ENCODE measurements at regions not wholly inside any gene's neighbourhood (a gene's known extent, or its start where the extent isn't known, plus 50 kb on each side); places are given as distances from the start of the nearest gene placed in this dataset.
"Not testable (repeated sequence)": the region's sequence is repeated elsewhere in the genome, so short reads cannot be mapped to it uniquely, and the experiment has no call there.

GRCh38 chr2:234863043-234863934 lies 88.5 kb upstream of the SH3BP4 start:
- no peak for DNase-seq (ENCODE audit: low read depth)
- no peak overlapping the region for H3K4me3 ChIP-seq (ENCODE audit: low read depth, low read length)

DNA sequence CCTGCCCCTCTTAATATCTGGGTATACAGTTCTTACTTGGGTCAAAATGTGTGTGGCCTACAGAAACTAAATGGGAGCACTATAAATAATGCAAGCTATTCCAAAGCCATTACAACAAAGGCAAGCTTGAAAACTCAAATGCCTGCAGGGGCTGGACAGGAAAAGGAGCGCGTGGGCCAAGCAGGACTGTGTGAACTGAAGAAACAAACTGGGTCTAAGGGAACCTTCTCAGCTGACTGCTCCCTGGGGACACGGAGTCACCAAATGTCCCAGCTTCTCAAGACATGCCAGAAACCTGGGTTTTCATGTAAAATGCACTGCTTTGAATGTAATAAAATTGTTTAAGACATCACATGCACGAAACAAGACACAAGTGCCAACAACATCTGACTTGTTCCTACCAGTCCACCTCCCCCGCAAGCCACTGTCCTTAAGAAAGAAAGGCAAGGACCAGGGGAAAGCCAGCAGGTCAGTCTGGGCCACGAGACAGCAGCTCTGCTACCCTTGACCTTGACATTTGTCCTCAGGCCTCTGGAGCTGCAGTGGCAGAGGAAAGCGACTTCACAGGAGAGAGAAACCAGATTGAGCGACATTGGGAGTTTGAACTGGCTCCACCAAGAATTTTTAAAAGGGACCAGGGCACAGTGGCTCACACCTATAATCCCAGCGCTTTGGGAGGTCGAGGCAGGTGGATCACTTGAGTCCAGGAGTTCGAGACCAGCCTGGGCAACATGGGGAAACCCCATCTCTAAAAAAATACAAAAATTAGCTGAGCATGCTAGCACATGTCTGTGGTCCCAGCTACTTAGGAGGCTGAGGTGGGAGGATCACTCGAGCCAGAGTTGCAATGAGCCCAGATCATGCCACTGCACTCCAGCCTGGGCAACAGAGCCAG lies 89.7 kb upstream of the SH3BP4 start:
- no peak overlapping the region for H3K4me3 ChIP-seq (ENCODE audit: low read depth, low read length)
- DNase-seq (ENCODE audit: low read depth) = no peak

GRCh38 chr2:234859330-234859872 lies 92.4 kb upstream of the SH3BP4 start:
- DNase-seq (ENCODE audit: low read depth); H3K4me3 ChIP-seq (ENCODE audit: low read depth, low read length): not testable (repeated sequence)

DNA sequence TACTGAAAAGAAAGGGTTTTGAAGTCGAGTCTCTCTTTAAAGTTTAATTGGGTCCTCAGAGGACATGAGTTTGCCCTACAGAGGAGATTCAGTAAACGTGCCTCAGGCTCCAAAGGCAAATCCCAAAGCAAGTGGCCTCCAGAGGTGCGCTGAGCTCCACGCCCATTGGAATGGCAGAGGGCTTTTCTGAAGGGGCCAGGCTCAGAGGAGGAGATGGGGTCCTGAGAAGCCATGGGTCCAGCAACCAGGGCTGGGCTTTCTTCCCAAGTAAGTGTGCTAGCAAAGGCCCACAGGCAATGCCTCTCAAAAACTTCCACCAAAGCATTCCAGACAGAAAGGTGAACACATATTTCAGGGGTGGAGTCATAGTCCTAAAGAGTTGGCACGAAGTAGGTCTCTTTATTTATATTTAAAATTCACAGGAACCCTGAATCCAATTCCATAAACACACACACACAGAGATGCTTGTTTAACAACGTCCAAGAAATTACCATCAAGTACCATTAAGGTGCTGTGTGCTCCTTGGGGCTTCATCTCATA lies 93.0 kb upstream of the SH3BP4 start:
- no peak overlapping the region for H3K4me3 ChIP-seq (ENCODE audit: low read depth, low read length)
- no peak for DNase-seq (ENCODE audit: low read depth)

DNA sequence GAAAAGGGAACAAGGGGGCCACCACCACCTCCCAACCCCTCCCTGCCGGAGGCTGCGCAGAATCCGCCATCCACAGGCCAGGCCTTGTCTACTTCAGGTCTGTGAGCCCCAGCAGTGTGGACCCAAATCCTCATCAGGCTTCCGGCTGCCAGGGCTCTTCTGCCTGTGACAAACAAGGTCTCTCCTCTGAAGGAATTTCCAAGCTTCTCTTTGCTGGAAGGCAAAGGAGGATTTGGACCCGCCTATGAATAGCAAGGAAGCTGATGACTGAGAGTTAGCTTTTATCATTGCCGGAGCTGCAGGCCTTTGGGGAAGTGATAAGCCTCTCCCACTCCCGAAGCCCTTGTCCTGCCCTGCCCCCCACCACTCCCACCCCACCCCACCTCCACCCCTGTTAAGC lies 93.7 kb upstream of the SH3BP4 start:
- DNase-seq (ENCODE audit: low read depth) = no peak

GRCh38 chr2:234853729-234854128 lies 98.1 kb upstream of the SH3BP4 start:
- no peak overlapping the region for H3K4me3 ChIP-seq (ENCODE audit: low read depth, low read length)
- peak; percentile 17 for DNase-seq (ENCODE audit: low read depth)

More for the DNA sequence above, 93.7 kb upstream of the SH3BP4 start:
- H3K4me3 ChIP-seq (ENCODE audit: low read depth, low read length) = no peak overlapping the region

DNA sequence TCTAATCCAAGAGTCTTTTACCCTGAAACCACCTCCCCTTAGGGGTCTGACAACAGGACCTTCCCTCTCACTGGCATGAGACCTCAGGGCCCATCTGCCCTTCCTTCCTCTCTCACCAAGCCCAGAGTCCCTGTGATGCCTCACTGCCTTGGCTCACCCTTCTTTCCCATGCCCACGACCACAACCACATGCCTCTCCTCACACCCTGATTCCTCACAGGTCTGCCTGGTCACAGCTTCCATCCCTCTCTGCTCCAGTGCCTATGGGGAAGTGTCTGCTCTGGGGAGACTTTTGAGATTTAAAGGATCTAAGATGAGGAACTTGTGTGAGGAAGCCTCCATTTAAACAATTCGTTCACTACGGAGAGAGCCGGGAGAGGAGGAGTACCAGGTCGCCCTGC lies 98.9 kb upstream of the SH3BP4 start:
- DNase-seq (ENCODE audit: low read depth) = no peak

GRCh38 chr2:234852035-234852434 lies 99.8 kb upstream of the SH3BP4 start:
- no peak for DNase-seq (ENCODE audit: low read depth)
- H3K4me3 ChIP-seq (ENCODE audit: low read depth, low read length) = no peak overlapping the region

More for the DNA sequence above, 98.9 kb upstream of the SH3BP4 start:
- H3K4me3 ChIP-seq (ENCODE audit: low read depth, low read length) = no peak overlapping the region

- H3K4me3 ChIP-seq (ENCODE audit: low read depth, low read length) = no peak overlapping the region
- no peak for DNase-seq (ENCODE audit: low read depth)
Measured at GRCh38 chr2:234851451-234851850, 100.4 kb upstream of the SH3BP4 start.

DNA sequence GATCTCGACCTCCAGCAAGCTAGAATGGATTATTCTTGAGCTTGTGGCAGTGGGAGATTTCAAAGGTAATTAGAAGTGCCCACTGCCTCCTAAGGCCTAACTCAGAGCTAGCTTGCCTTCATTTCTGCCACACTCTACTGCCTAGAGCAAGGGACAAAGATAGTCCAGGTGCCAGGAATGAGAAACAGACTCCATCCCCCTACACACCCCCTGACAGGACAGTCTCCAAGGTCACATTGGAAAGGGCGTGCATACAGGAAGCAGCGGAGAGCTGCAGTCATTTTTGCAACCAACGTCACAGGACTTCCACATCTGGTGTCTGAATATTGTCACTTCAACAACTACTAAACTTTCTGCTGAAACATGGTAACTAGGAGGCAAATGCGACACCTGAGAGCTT lies 101.0 kb upstream of the SH3BP4 start:
- no peak for DNase-seq (ENCODE audit: low read depth)
- no peak overlapping the region for H3K4me3 ChIP-seq (ENCODE audit: low read depth, low read length)

DNA sequence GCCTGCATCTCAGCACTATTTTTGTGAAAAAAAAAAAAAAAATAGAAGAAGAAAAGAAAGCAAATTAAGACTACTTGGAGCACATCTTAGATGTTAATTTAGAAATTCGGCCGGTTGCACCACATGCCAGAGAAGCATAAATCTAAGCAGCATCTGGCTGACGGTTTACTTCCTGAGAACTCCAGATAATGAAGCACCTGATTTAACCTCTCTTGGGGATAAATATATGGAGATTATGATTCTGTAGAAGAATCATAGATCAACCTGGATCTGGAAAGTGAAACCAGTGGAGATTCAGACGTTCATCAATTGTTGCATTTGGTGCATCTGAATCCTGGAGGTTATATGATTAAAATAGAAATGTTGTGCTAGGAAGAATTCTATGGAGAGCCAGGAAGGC lies 102.1 kb upstream of the SH3BP4 start:
- DNase-seq (ENCODE audit: low read depth) = no peak

GRCh38 chr2:234848578-234848977 lies 103.2 kb upstream of the SH3BP4 start:
- H3K4me3 ChIP-seq (ENCODE audit: low read depth, low read length) = no peak overlapping the region

More for the DNA sequence above, 102.1 kb upstream of the SH3BP4 start:
- H3K4me3 ChIP-seq (ENCODE audit: low read depth, low read length) = no peak overlapping the region

DNA sequence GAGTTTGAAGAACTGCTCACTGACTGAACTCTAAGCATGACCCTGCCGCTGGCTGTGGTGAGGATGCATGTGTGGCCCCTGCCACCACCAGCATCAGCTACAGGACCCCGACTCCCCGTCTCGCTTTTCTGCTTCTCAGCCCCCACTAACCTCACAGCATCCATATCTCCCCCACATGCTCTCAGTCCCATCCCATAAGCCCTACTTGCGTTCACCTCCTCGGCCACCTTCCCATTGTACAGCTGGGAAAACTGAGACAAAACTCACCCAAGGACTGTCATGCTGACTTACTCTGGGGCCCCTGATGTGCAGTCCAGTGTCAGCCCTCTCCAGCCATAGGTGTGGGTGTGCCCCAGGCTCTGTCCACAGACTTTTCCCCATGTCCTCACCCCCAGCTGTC lies 104.2 kb upstream of the SH3BP4 start:
- DNase-seq (ENCODE audit: low read depth) = no peak
- H3K4me3 ChIP-seq (ENCODE audit: low read depth, low read length) = no peak overlapping the region

More at GRCh38 chr2:234848578-234848977, 103.2 kb upstream of the SH3BP4 start:
- no peak for DNase-seq (ENCODE audit: low read depth)

GRCh38 chr2:234847364-234847635 lies 104.5 kb upstream of the SH3BP4 start:
- no peak overlapping the region for H3K4me3 ChIP-seq (ENCODE audit: low read depth, low read length)
- DNase-seq (ENCODE audit: low read depth) = no peak

- no peak overlapping the region for H3K4me3 ChIP-seq (ENCODE audit: low read depth, low read length)
- DNase-seq (ENCODE audit: low read depth) = no peak
Measured at GRCh38 chr2:234846599-234847363, 105.0 kb upstream of the SH3BP4 start.

DNA sequence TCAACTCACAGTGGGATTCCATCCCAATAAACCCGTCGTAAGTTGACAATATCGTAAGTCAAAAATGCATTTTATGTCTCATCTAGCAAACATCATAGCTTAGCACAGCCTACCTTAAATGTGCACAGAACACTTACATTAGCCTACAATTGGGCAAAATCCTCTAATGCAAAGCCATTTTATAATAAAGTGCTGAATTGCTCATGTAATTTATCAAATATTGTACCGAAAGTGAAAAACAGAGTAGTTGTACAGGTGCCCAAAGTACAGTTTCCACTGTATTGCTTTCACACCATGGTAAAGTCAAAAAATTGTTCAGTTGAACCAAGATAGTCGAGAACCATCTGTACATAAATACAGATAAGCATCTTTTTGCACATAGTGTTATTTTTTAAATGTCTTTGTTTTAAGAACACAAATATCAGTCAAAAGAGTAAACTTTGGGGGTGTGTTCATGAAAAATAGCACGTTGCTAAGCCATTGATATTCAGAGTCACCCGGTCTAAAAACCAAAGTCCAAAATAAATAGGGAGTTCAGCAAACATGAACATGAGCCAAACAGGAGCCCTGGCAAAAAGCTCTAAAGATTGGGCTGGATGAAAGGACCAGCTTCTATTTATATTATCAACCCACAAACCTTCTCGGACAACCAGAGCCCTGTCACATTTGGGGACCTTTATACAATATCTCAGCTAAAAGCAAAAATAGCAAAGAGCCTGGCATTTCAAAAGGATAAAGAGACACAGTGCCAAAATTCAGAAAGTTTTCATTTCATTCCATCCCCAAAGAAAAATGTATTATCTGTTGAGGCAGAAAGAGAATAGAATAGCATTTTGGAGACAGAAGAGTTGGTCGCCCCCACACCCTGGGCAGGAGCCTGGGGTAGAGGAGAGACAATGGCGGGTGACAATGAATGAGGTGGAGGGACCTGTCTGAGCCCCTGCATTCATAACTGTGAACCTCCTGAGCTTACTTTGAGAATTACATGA lies 105.9 kb upstream of the SH3BP4 start:
- no peak for DNase-seq (ENCODE audit: low read depth)
- no peak overlapping the region for H3K4me3 ChIP-seq (ENCODE audit: low read depth, low read length)

- H3K4me3 ChIP-seq (ENCODE audit: low read depth, low read length) = no peak overlapping the region
- DNase-seq (ENCODE audit: low read depth) = no peak
Measured at GRCh38 chr2:234843411-234843810, 108.4 kb upstream of the SH3BP4 start.

DNA sequence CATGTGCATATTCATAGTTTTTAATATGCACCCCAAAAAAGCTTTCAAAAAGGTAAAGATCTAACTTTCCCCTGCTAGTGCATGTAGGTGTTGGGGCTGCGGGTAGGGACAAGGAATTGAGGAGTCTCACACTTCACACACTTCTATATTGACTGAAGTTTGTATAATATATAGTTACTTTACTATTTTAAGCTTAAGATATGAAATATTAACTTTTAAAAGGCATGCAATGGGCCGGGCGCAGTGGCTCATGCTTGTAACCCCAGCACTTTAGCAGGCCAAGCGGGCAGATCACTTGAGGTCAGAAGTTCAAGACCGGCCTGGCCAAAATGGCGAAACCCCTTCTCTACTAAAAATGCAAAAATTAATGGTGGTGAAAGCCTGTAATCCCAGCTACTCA lies 109.1 kb upstream of the SH3BP4 start:
- H3K4me3 ChIP-seq (ENCODE audit: low read depth, low read length) = no peak overlapping the region
- DNase-seq (ENCODE audit: low read depth) = no peak
